ENCODE measurements at regions not wholly inside any gene's neighbourhood (a gene's known extent, or its start where the extent isn't known, plus 50 kb on each side); places are given as distances from the start of the nearest gene placed in this dataset.

GRCh38 chr14:85186082-85186481 is 343.9 kb upstream of the FLRT2 start:
- H3K27me3 ChIP-seq (ENCODE audit: insufficient read depth, low read depth, low read length) = no peaks in the 10 kb centered on the region
- no peak overlapping the region for H2AFZ ChIP-seq (ENCODE audit: low read depth, low read length)
- TF ChIP-seq CTCF (IDR thresholded peaks at IDR 0.05; ENCODE audit: poor library complexity, severe bottlenecking) (no peak), MXI1 (conservative IDR thresholded peaks at IDR 0.05; ENCODE audit: poor library complexity, severe bottlenecking) (no peak), TAF1 (IDR thresholded peaks at IDR 0.05; ENCODE audit: low read depth) (no peak), EP300 (conservative IDR thresholded peaks at IDR 0.05; ENCODE audit: poor library complexity, severe bottlenecking) (no peak), SMC3 (conservative IDR thresholded peaks at IDR 0.05; ENCODE audit: poor library complexity) (no peak), RAD21 (conservative IDR thresholded peaks at IDR 0.05) (no peak), EZH2 (IDR thresholded peaks at IDR 0.05; ENCODE audit: borderline replicate concordance, insufficient read depth, low read length, poor library complexity, severe bottlenecking) (no peak), REST (IDR thresholded peaks at IDR 0.05; ENCODE audit: borderline replicate concordance) (no peak), POLR2AphosphoS5 (IDR thresholded peaks at IDR 0.05) (no peak)

DNA sequence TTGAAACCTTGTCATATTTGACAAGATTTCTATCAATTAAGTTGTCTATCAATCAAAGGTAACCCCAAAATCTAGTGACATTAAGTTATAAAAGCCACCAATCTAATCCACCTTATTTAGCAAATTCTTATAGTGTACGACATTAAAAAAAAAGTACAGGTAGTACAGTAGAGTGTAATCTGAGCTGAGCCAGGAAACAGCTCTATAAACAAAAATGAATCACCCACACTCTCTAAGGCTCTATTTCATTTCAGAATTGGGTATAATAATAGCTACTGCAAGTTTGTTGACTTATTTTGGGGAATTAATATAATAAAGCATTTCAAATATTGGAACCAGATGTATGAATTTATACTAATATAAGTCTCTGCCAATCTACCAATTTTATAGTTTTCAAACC is 342.4 kb upstream of the FLRT2 start:
- Histone ChIP-seq H3K27ac (ENCODE audit: low read length) (no peak overlapping the region), H3K4me3 (ENCODE audit: low read length) (no peak overlapping the region), H3K27me3 (ENCODE audit: insufficient read depth, low read depth, low read length) (no peaks in the 10 kb centered on the region), H3F3A (ENCODE audit: insufficient read depth, low read length, poor library complexity, severe bottlenecking) (no peaks in the 10 kb centered on the region), H3K9ac (ENCODE audit: low read length) (no peak overlapping the region), H3K36me3 (ENCODE audit: insufficient read depth, low read length) (no peaks in the 10 kb centered on the region), H3K9me3 (ENCODE audit: low read length) (no peaks in the 10 kb centered on the region), H2AFZ (ENCODE audit: low read depth, low read length) (no peak overlapping the region), H3K79me2 (replicated peaks; ENCODE audit: insufficient read depth, low read length) (no peaks in the 10 kb centered on the region), H3K4me2 (ENCODE audit: low read length) (no peak overlapping the region), H4K20me1 (ENCODE audit: insufficient read depth) (no peaks in the 10 kb centered on the region), H3K9me2 (ENCODE audit: insufficient read depth, low read length) (no peaks in the 10 kb centered on the region)
- TF ChIP-seq REST (IDR thresholded peaks at IDR 0.05; ENCODE audit: borderline replicate concordance) (no peak), POLR2AphosphoS5 (IDR thresholded peaks at IDR 0.05) (no peak), CTCF (IDR thresholded peaks at IDR 0.05; ENCODE audit: poor library complexity, severe bottlenecking) (no peak), EZH2 (IDR thresholded peaks at IDR 0.05; ENCODE audit: borderline replicate concordance, insufficient read depth, low read length, poor library complexity, severe bottlenecking) (no peak), EP300 (conservative IDR thresholded peaks at IDR 0.05; ENCODE audit: poor library complexity, severe bottlenecking) (no peak), TAF1 (IDR thresholded peaks at IDR 0.05; ENCODE audit: low read depth) (no peak), RAD21 (conservative IDR thresholded peaks at IDR 0.05) (no peak), SMC3 (conservative IDR thresholded peaks at IDR 0.05; ENCODE audit: poor library complexity) (no peak), MXI1 (conservative IDR thresholded peaks at IDR 0.05; ENCODE audit: poor library complexity, severe bottlenecking) (no peak)

More at GRCh38 chr14:85186082-85186481, 343.9 kb upstream of the FLRT2 start:
- Histone ChIP-seq H3K4me3 (ENCODE audit: low read length) (no peak overlapping the region), H3K9ac (ENCODE audit: low read length) (no peak overlapping the region), H3K9me3 (ENCODE audit: low read length) (no peaks in the 10 kb centered on the region), H3F3A (ENCODE audit: insufficient read depth, low read length, poor library complexity, severe bottlenecking) (no peaks in the 10 kb centered on the region), H4K20me1 (ENCODE audit: insufficient read depth) (no peaks in the 10 kb centered on the region), H3K79me2 (replicated peaks; ENCODE audit: insufficient read depth, low read length) (no peaks in the 10 kb centered on the region), H3K27ac (ENCODE audit: low read length) (no peak overlapping the region), H3K9me2 (ENCODE audit: insufficient read depth, low read length) (no peaks in the 10 kb centered on the region), H3K36me3 (ENCODE audit: insufficient read depth, low read length) (no peaks in the 10 kb centered on the region), H3K4me2 (ENCODE audit: low read length) (no peak overlapping the region)
